Tibial nerve (tissue), 4 donors: ENCODE measurements at regions not wholly inside any gene's neighbourhood (a gene's known extent, or its start where the extent isn't known, plus 50 kb on each side); places are given as distances from the start of the nearest gene placed in this dataset.
A peak's percentile ranks its signal among the peaks of the same experiment; 100 is the strongest.

Experiments used
- DNase-seq, 2 donors: peaks; one replicate each; pipeline ENCODE4 v3.0.0-alpha.2; 2019; ENCODE audit warnings: low spot score in 2 of 2
- H3K27ac ChIP-seq, 4 donors: fragments of 200-600 bp; sonication (generic) in 3 of 4; one replicate each; pipeline ENCODE4 v1.5.1; 2017 to 2019; ENCODE audit warnings: mild to moderate bottlenecking in 1 of 4
- H3K27me3 ChIP-seq, 2 donors: fragments of 200-600 bp; sonication (generic) in 1 of 2; one replicate each; pipeline versions ENCODE4 v1.5.1 to v1.6.0; 2017 to 2019
- H3K36me3 ChIP-seq, 3 donors: fragments of 200-600 bp; sonication (generic); one replicate each; pipeline ENCODE4 v1.5.1; 2018 to 2019
- H3K4me1 ChIP-seq, 4 donors: fragments of 200-600 bp; sonication (generic) in 3 of 4; one replicate each; pipeline ENCODE4 v1.5.1; 2017 to 2019
- H3K4me3 ChIP-seq, 4 donors: fragments of 200-600 bp; sonication (generic) in 3 of 4; one replicate each; pipeline ENCODE4 v1.5.1; 2017 to 2019; ENCODE audit warnings: mild to moderate bottlenecking in 1 of 4, moderate library complexity in 1 of 4
- H3K9me3 ChIP-seq, 4 donors: fragments of 200-600 bp; sonication (generic) in 3 of 4; one replicate each; pipeline ENCODE4 v1.5.1; 2017 to 2019
- CTCF ChIP-seq, 5 experiments: fragments of 200-600 bp in 3 of 5; fragments of 450-650 bp in 2 of 5; sonication (generic) in 3 of 5; IDR thresholded peaks; one replicate each; pipeline ENCODE4 v1.5.1; 2016 to 2019; ENCODE audit warnings: antibody characterized with exemption in 5 of 5, mild to moderate bottlenecking in 3 of 5, moderate library complexity in 2 of 5
- EP300 ChIP-seq, 2 donors: sonication (generic); formaldehyde crosslinking; IDR thresholded peaks; one replicate each; pipeline ENCODE4 v1.6.1; 2017; ENCODE audit warnings: antibody characterized with exemption in 2 of 2, mild to moderate bottlenecking in 1 of 2
- POLR2A ChIP-seq, 2 donors: fragments of 450-650 bp; IDR thresholded peaks; one replicate each; pipeline ENCODE4 v1.6.1; 2017; ENCODE audit warnings: antibody characterized with exemption in 2 of 2, mild to moderate bottlenecking in 2 of 2, moderate library complexity in 2 of 2
- WGBS, 2 donors: methylation state at CpG; one replicate each; pipeline ENCODE4 v1.1.5; 2018; 5-methylcytosine and 5-hydroxymethylcytosine counted together

GRCh38 chr10:88063861-88064557 lies 200.6 kb downstream of the PTEN start:
- Histone ChIP-seq H3K4me1 (peaks cover 0 to 39% (median 28%) of the 10 kb centered on the region in 4 donors), H3K27ac (peak overlapping the region in 2 of 4 donors; percentile 56 to 79), H3K36me3 (no peaks in the 10 kb centered on the region), H3K4me3 (no peak overlapping the region), H3K9me3 (no peaks in the 10 kb centered on the region), H3K27me3 (no peaks in the 10 kb centered on the region)
- no peak for DNase-seq
- no peak for TF ChIP-seq CTCF (IDR thresholded peaks at IDR 0.05)
- no peak for TF ChIP-seq EP300 (IDR thresholded peaks at IDR 0.05)
- no peak for TF ChIP-seq POLR2A (IDR thresholded peaks at IDR 0.05)
- 29 to 37% methylated on average over 4 of the region's 4 CpGs for WGBS, 2 donors

- Histone ChIP-seq H3K4me3 (no peak overlapping the region), H3K9me3 (no peaks in the 10 kb centered on the region), H3K4me1 (peaks cover 0 to 39% (median 28%) of the 10 kb centered on the region in 4 donors), H3K27ac (peak overlapping the region in 2 of 4 donors; percentile 9 to 45), H3K27me3 (no peaks in the 10 kb centered on the region), H3K36me3 (no peaks in the 10 kb centered on the region)
- 69 to 82% methylated on average over 5 of the region's 5 CpGs for WGBS, 2 donors
- DNase-seq, result peak; percentile 74 to 97
- TF ChIP-seq CTCF (IDR thresholded peaks at IDR 0.05) (no peak), EP300 (IDR thresholded peaks at IDR 0.05) (peak in 1 of 2 donors; percentile 87)
Measured at GRCh38 chr10:88064608-88065382, 201.4 kb downstream of the PTEN start.

- H3K36me3 ChIP-seq, result no peaks in the 10 kb centered on the region
- TF ChIP-seq POLR2A (IDR thresholded peaks at IDR 0.05), result no peak
- TF ChIP-seq EP300 (IDR thresholded peaks at IDR 0.05), result no peak
- TF ChIP-seq CTCF (IDR thresholded peaks at IDR 0.05), result no peak
- no peak for DNase-seq
- H3K4me1 ChIP-seq, result peaks cover 0 to 39% (median 28%) of the 10 kb centered on the region in 4 donors
- no peaks in the 10 kb centered on the region for H3K9me3 ChIP-seq
- peak overlapping the region in 2 of 4 donors; percentile 9 to 45 for H3K27ac ChIP-seq
- 83 to 84% methylated on average over 5 of the region's 5 CpGs for WGBS, 2 donors
- no peak overlapping the region for H3K4me3 ChIP-seq
- no peaks in the 10 kb centered on the region for H3K27me3 ChIP-seq
Measured at GRCh38 chr10:88065383-88066049, 202.1 kb downstream of the PTEN start.

GRCh38 chr10:88066319-88066718 lies 202.9 kb downstream of the PTEN start:
- no peak for DNase-seq
- WGBS, 2 donors, result 85 to 90% methylated on average over 3 of the region's 3 CpGs
- Histone ChIP-seq H3K9me3 (no peaks in the 10 kb centered on the region), H3K27me3 (no peaks in the 10 kb centered on the region), H3K36me3 (no peaks in the 10 kb centered on the region), H3K4me1 (peaks cover 0 to 39% (median 28%) of the 10 kb centered on the region in 4 donors), H3K4me3 (no peak overlapping the region), H3K27ac (no peak overlapping the region)
- TF ChIP-seq POLR2A (IDR thresholded peaks at IDR 0.05), result no peak
- no peak for TF ChIP-seq EP300 (IDR thresholded peaks at IDR 0.05)
- no peak for TF ChIP-seq CTCF (IDR thresholded peaks at IDR 0.05)
